Tibial artery (tissue), 4 donors: ENCODE measurements at regions not wholly inside any gene's neighbourhood (a gene's known extent, or its start where the extent isn't known, plus 50 kb on each side); places are given as distances from the start of the nearest gene placed in this dataset.

Experiments
- DNase-seq, 2 donors: peaks; one replicate each; pipeline ENCODE4 v3.0.0-alpha.2; 2019
- H3K27ac ChIP-seq, 2 donors: fragments of 200-600 bp; sonication (generic) in 1 of 2; 1 replicate in 1 of 2; 2 replicates in 1 of 2; pipeline ENCODE4 v1.5.1; 2018 to 2019; ENCODE audit warnings: mild to moderate bottlenecking in 1 of 2
- H3K27me3 ChIP-seq, 2 donors: fragments of 200-600 bp; sonication (generic) in 1 of 2; one replicate each; pipeline versions ENCODE4 v1.5.1 to v1.6.0; 2016 to 2019
- H3K36me3 ChIP-seq, 3 donors: fragments of 200-600 bp; sonication (generic) in 2 of 3; one replicate each; pipeline ENCODE4 v1.5.1; 2016 to 2019; ENCODE audit warnings: mild to moderate bottlenecking in 2 of 3
- H3K4me1 ChIP-seq, 4 donors: fragments of 200-600 bp; sonication (generic) in 2 of 4; 1 replicate in 3 of 4; 2 replicates in 1 of 4; pipeline ENCODE4 v1.5.1; 2016 to 2019
- H3K4me3 ChIP-seq, 2 donors: fragments of 200-600 bp; sonication (generic) in 1 of 2; 1 replicate in 1 of 2; 2 replicates in 1 of 2; pipeline ENCODE4 v1.5.1; 2018 to 2019; ENCODE audit warnings: mild to moderate bottlenecking in 2 of 2
- H3K9me3 ChIP-seq, 3 donors: fragments of 200-600 bp; sonication (generic) in 1 of 3; one replicate each; pipeline ENCODE4 v1.5.1; 2016 to 2019
- intact Hi-C: fragments of 100-400 bp; cut with DNase I; formaldehyde crosslinking; loops from one replicate; pipeline ENCODE4 v1.15.0; 2023; ENCODE audit warnings: low total_unique reads
- TF ChIP-seq, protein P1 (sequence below), 2 experiments: fragments of 200-600 bp in 1 of 2; fragments of 450-650 bp in 1 of 2; IDR thresholded peaks; one replicate each; pipeline ENCODE4 v1.5.1; 2017 to 2019; ENCODE audit warnings: antibody characterized with exemption in 2 of 2, mild to moderate bottlenecking in 1 of 2, moderate library complexity in 1 of 2

DNA sequence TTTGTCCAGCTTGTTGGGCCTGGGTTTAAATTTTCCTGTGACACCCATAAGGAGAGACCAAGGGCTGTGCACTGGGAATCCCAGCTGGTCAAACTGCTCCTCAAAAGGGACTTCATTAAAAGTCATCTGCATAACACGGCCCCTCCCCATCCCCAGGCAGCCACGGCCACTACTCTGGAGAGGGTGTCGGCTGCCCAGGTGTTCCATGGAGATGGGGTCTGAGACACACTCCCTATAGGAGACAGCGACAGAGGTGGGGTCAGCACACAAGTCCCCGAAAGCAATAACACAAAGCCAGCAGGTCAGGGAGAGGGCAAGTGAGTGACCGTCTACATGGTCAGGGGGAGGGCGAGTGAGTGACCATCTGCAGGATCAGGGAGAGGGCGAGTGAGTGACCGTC, 75.6 kb upstream of the BCL11B start:
- Histone ChIP-seq H3K4me3 (no peak overlapping the region), H3K27me3 (peaks cover 0 to 7% of the 10 kb centered on the region in 2 donors), H3K36me3 (no peaks in the 10 kb centered on the region), H3K4me1 (no peaks in the 10 kb centered on the region), H3K27ac (no peak overlapping the region), H3K9me3 (no peaks in the 10 kb centered on the region)
- no peak for DNase-seq
- TF ChIP-seq, protein P1, sequence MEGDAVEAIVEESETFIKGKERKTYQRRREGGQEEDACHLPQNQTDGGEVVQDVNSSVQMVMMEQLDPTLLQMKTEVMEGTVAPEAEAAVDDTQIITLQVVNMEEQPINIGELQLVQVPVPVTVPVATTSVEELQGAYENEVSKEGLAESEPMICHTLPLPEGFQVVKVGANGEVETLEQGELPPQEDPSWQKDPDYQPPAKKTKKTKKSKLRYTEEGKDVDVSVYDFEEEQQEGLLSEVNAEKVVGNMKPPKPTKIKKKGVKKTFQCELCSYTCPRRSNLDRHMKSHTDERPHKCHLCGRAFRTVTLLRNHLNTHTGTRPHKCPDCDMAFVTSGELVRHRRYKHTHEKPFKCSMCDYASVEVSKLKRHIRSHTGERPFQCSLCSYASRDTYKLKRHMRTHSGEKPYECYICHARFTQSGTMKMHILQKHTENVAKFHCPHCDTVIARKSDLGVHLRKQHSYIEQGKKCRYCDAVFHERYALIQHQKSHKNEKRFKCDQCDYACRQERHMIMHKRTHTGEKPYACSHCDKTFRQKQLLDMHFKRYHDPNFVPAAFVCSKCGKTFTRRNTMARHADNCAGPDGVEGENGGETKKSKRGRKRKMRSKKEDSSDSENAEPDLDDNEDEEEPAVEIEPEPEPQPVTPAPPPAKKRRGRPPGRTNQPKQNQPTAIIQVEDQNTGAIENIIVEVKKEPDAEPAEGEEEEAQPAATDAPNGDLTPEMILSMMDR (IDR thresholded peaks at IDR 0.05) = no peak
- intact Hi-C loops = no loop called here

DNA sequence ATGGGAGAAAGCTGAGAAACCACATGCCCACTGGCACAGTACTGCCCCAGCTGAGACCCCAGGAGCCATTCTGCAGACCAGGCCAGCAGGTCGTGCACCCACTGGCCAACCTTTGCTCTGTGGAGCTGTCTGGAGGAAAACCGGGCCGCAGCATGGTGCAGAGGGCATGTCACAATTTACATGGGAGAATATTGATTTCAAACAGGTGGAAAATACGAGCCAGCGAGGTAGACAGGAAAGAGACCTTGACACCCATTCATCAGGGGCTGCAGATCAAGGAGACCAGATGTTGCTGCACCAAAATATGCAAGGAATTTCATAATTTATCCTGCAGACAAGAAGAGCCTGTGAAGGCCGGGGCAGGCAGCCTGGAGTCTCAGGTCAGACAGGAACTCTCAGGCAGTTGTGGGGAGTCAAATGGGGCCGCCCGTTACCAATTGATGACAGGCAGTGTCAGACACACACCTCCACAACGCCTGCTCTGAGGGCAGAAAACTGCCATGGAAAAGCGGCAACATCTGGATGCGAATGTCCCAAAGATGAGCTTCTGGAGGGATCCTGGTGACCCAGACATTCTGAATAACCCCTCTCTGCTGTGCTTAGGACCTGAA, 74.6 kb upstream of the BCL11B start:
- no peaks in the 10 kb centered on the region for H3K4me1 ChIP-seq
- no peak overlapping the region for H3K4me3 ChIP-seq
- peaks cover 0 to 4% of the 10 kb centered on the region in 2 donors for H3K27me3 ChIP-seq
- intact Hi-C loops = no loop called here
- TF ChIP-seq, protein P1 (IDR thresholded peaks at IDR 0.05) = no peak
- no peaks in the 10 kb centered on the region for H3K36me3 ChIP-seq
- H3K27ac ChIP-seq = no peak overlapping the region
- peak in 1 of 2 donors; percentile 31 for DNase-seq
- H3K9me3 ChIP-seq = no peaks in the 10 kb centered on the region

DNA sequence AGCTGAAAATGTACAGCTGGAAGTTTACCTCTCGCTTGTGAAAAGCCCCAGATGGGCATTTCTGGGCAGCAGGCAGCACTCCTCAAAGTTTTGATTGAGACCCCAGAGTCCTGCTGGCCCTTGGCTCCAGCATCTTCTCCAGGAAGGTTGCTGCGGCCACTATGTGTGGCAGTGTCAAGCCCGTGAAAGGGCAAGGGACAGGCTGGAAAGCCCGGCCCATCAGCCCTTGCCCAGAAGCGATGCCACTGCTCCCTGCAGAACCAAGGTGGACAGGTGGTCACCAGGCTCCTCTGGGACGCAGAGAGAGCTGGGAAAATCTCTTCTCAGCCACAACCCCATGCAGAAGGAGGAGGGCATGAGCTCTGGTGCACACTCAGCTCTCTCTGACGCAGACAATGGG, 73.5 kb upstream of the BCL11B start:
- no peak overlapping the region for H3K4me3 ChIP-seq
- no peak for DNase-seq

DNA sequence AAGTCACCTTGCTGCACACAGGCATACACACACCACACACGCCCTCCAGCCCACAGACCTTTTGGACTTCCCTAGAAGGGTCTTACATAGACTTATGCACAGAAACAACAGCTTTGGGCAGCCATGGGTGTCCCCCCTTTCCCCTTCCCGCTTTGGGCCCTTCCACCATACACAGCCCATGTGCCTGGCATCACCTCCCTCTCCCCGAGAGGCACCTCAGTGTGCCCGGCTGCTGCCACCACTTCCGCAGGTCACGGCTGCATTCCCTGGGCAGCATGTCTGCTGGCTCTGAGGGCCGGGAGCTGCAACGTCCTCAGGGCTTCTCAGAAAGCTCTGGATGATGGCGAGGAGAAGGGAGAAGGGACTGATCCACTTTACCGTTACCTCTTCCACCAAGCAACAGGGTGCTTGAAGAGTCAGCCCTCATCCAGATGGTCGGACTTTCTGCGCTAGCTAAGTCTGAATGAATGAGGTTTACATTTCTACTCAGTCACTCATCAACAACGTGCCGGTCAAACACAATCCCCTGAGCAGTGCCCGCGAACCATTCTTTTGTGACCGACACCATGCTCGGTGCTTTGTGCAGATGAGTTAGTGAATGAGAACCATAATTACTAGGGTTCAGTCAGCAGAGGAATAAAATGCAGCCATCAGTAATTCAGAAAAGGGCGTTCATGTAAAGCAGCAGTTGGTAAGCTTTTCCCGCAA, 72.2 kb upstream of the BCL11B start:
- intact Hi-C loops = no loop called here
- Histone ChIP-seq H3K27me3 (no peaks in the 10 kb centered on the region), H3K9me3 (no peaks in the 10 kb centered on the region), H3K27ac (no peak overlapping the region), H3K36me3 (no peaks in the 10 kb centered on the region), H3K4me1 (no peaks in the 10 kb centered on the region), H3K4me3 (no peak overlapping the region)
- no peak for DNase-seq
- TF ChIP-seq, protein P1 (IDR thresholded peaks at IDR 0.05) = no peak

More for the DNA sequence above, 73.5 kb upstream of the BCL11B start:
- H3K4me1 ChIP-seq = no peaks in the 10 kb centered on the region
- intact Hi-C loops = no loop called here
- TF ChIP-seq, protein P1 (IDR thresholded peaks at IDR 0.05) = no peak
- H3K36me3 ChIP-seq = no peaks in the 10 kb centered on the region
- no peaks in the 10 kb centered on the region for H3K27me3 ChIP-seq
- H3K27ac ChIP-seq = no peak overlapping the region
- no peaks in the 10 kb centered on the region for H3K9me3 ChIP-seq

DNA sequence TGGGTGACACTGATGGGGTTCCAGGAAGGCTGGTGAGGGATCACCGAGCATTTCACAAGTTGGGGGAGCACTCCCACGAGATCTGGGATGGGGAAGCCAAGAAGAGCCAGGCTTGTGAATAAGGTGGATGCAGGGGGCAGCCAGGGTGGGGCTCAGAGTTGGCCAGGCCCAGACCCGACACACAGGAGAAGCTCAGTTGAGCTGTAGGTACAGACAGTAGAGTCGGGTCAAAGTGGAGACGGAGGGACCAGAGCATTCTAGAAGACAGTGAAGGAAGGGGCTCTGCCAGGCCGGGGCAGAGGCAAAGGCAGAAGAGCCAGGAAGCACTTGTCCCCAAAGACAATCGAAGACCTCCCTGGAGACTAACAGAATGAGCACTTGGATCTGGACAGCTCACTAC, 70.9 kb upstream of the BCL11B start:
- Histone ChIP-seq H3K4me1 (no peaks in the 10 kb centered on the region), H3K9me3 (no peaks in the 10 kb centered on the region), H3K4me3 (no peak overlapping the region), H3K36me3 (no peaks in the 10 kb centered on the region), H3K27me3 (no peaks in the 10 kb centered on the region), H3K27ac (no peak overlapping the region)
- intact Hi-C loops = no loop called here
- DNase-seq = no peak
- TF ChIP-seq, protein P1 (IDR thresholded peaks at IDR 0.05) = no peak
